Thoracic aorta (tissue), 2 donors: ENCODE measurements at regions not wholly inside any gene's neighbourhood (a gene's known extent, or its start where the extent isn't known, plus 50 kb on each side); places are given as distances from the start of the nearest gene placed in this dataset.

ENCODE experiments used
- ATAC-seq: fragments of 150-250 bp; one replicate; pipeline ENCODE4 v1.8.0; 2017; ENCODE audit warnings: low read depth; ENCODE audit not compliant: insufficient number of reproducible peaks, low FRiP score
- DNase-seq: peaks from one replicate; pipeline ENCODE4 v3.0.0-alpha.2; 2020; ENCODE audit warnings: low spot score
- H3K27ac ChIP-seq, 2 donors: fragments of 200-600 bp; sonication (generic); 1 replicate in 1 of 2; 2 replicates in 1 of 2; pipeline ENCODE4 v1.5.1; 2016; ENCODE audit warnings: mild to moderate bottlenecking in 2 of 2, moderate library complexity in 2 of 2
- H3K27me3 ChIP-seq: fragments of 200-600 bp; sonication (generic); replicated peaks from 2 replicates; pipeline ENCODE4 v1.6.0; 2016; ENCODE audit warnings: mild to moderate bottlenecking; ENCODE audit not compliant: insufficient read depth
- H3K36me3 ChIP-seq: fragments of 200-600 bp; sonication (generic); one replicate; pipeline ENCODE4 v1.5.1; 2016
- H3K4me1 ChIP-seq, 2 donors: fragments of 200-600 bp; sonication (generic); 1 replicate in 1 of 2; 2 replicates in 1 of 2; pipeline versions ENCODE4 v1.5.1 to v1.6.0; 2016; ENCODE audit warnings: low read depth in 2 of 2, mild to moderate bottlenecking in 1 of 2; ENCODE audit not compliant: control insufficient read depth in 1 of 2
- H3K4me3 ChIP-seq: fragments of 200-600 bp; sonication (generic); 2 replicates; pipeline ENCODE4 v1.5.1; 2016; ENCODE audit warnings: mild to moderate bottlenecking
- H3K9me3 ChIP-seq: fragments of 200-600 bp; sonication (generic); 2 replicates; pipeline ENCODE4 v1.5.1; 2016
- CTCF ChIP-seq: fragments of 200-600 bp; sonication (generic); IDR thresholded peaks from one replicate; pipeline ENCODE4 v1.5.1; 2019; ENCODE audit warnings: antibody characterized with exemption

GRCh38 chr5:121711416-121711815 lies 140.3 kb upstream of the FTMT start:
- no peak overlapping the region for H3K27ac ChIP-seq
- ATAC-seq = no peak
- no peak overlapping the region for H3K4me3 ChIP-seq
- H3K4me1 ChIP-seq = no peaks in the 10 kb centered on the region
- no peak for DNase-seq
- no peaks in the 10 kb centered on the region for H3K27me3 ChIP-seq
- H3K9me3 ChIP-seq = no peaks in the 10 kb centered on the region
- TF ChIP-seq CTCF = no peak
- H3K36me3 ChIP-seq = no peaks in the 10 kb centered on the region

GRCh38 chr5:121719255-121719654 lies 132.4 kb upstream of the FTMT start:
- no peak for TF ChIP-seq CTCF
- Histone ChIP-seq H3K36me3 (no peaks in the 10 kb centered on the region), H3K27me3 (no peaks in the 10 kb centered on the region), H3K4me1 (no peaks in the 10 kb centered on the region), H3K4me3 (no peak overlapping the region), H3K9me3 (no peaks in the 10 kb centered on the region), H3K27ac (no peak overlapping the region)
- no peak for ATAC-seq
- DNase-seq = no peak

GRCh38 chr5:121725450-121725849 lies 126.2 kb upstream of the FTMT start:
- ATAC-seq (no peak), DNase-seq (no peak)
- H3K27ac ChIP-seq = no peak overlapping the region
- no peak for TF ChIP-seq CTCF
- H3K4me1 ChIP-seq = no peaks in the 10 kb centered on the region
- no peaks in the 10 kb centered on the region for H3K27me3 ChIP-seq
- no peak overlapping the region for H3K4me3 ChIP-seq
- no peaks in the 10 kb centered on the region for H3K36me3 ChIP-seq
- H3K9me3 ChIP-seq = no peaks in the 10 kb centered on the region

GRCh38 chr5:121726991-121727390 lies 124.7 kb upstream of the FTMT start:
- no peak for ATAC-seq
- no peak overlapping the region for H3K27ac ChIP-seq
- no peak for DNase-seq
- no peak overlapping the region for H3K4me3 ChIP-seq
- H3K36me3 ChIP-seq = no peaks in the 10 kb centered on the region
- H3K9me3 ChIP-seq = no peaks in the 10 kb centered on the region
- H3K4me1 ChIP-seq = no peaks in the 10 kb centered on the region
- no peaks in the 10 kb centered on the region for H3K27me3 ChIP-seq
- no peak for TF ChIP-seq CTCF

- TF ChIP-seq CTCF = no peak
- Histone ChIP-seq H3K9me3 (no peaks in the 10 kb centered on the region), H3K4me3 (no peak overlapping the region), H3K4me1 (no peaks in the 10 kb centered on the region), H3K27me3 (no peaks in the 10 kb centered on the region), H3K36me3 (no peaks in the 10 kb centered on the region), H3K27ac (no peak overlapping the region)
- ATAC-seq (no peak), DNase-seq (no peak)
These were observed 120.3 kb upstream of the FTMT start for GRCh38 chr5:121731377-121731776.
